ENCODE measurements at regions not wholly inside any gene's neighbourhood (a gene's known extent, or its start where the extent isn't known, plus 50 kb on each side); places are given as distances from the start of the nearest gene placed in this dataset.

GRCh38 chr2:152825834-152826233, 107.4 kb downstream of the ARL6IP6 start:
- 72 to 88% (median 76%) methylated on average over 3 of the region's 3 CpGs for WGBS, 5 donors

GRCh38 chr2:152823905-152824304, 105.5 kb downstream of the ARL6IP6 start:
- H3K9me3 ChIP-seq: no peaks in the 10 kb centered on the region
- TF ChIP-seq POLR2A (IDR thresholded peaks at IDR 0.05) (no peak), POLR2AphosphoS5 (IDR thresholded peaks at IDR 0.05) (no peak), CTCF (IDR thresholded peaks at IDR 0.05 in 8 of 11, conservative IDR thresholded peaks at IDR 0.05 in 3 of 11) (no peak)
- H3K27ac ChIP-seq: peak overlapping the region in 1 of 8 donors; percentile 7
- no peaks in the 10 kb centered on the region for H3K36me3 ChIP-seq
- no peak overlapping the region for H3K4me3 ChIP-seq
- intact Hi-C loops (cut with DNase I; ENCODE audit: low total_unique reads): no loop called here
- no peak for DNase-seq
- 39 to 87% (median 55%) methylated on average over 3 of the region's 3 CpGs for WGBS, 5 donors
- no peaks in the 10 kb centered on the region for H3K27me3 ChIP-seq (replicated peaks in 1 of 7)
- no peaks in the 10 kb centered on the region for H3K4me1 ChIP-seq

More at GRCh38 chr2:152825834-152826233, 107.4 kb downstream of the ARL6IP6 start:
- no peaks in the 10 kb centered on the region for H3K36me3 ChIP-seq
- no peaks in the 10 kb centered on the region for H3K27me3 ChIP-seq (replicated peaks in 1 of 7)
- DNase-seq: no peak
- H3K4me3 ChIP-seq: peak overlapping the region in 4 of 8 donors; percentile 2 to 48 (median 23)
- TF ChIP-seq POLR2AphosphoS5 (IDR thresholded peaks at IDR 0.05) (no peak), POLR2A (IDR thresholded peaks at IDR 0.05) (no peak), CTCF (IDR thresholded peaks at IDR 0.05 in 8 of 11, conservative IDR thresholded peaks at IDR 0.05 in 3 of 11) (no peak)
- peak overlapping the region in 7 of 8 donors; percentile 72 to 87 (median 77) for H3K27ac ChIP-seq
- no peaks in the 10 kb centered on the region for H3K4me1 ChIP-seq
- intact Hi-C loops (cut with DNase I; ENCODE audit: low total_unique reads): no loop called here
- H3K9me3 ChIP-seq: no peaks in the 10 kb centered on the region

GRCh38 chr2:152822676-152823075, 104.3 kb downstream of the ARL6IP6 start:
- Histone ChIP-seq H3K36me3 (no peaks in the 10 kb centered on the region), H3K9me3 (no peaks in the 10 kb centered on the region), H3K4me3 (no peak overlapping the region), H3K27me3 (replicated peaks in 1 of 7) (no peaks in the 10 kb centered on the region), H3K27ac (peak overlapping the region in 1 of 8 donors; percentile 37), H3K4me1 (no peaks in the 10 kb centered on the region)
- WGBS, 5 donors: 37 to 57% (median 47%) methylated on average over 5 of the region's 5 CpGs
- intact Hi-C loops (cut with DNase I; ENCODE audit: low total_unique reads): no loop called here
- TF ChIP-seq POLR2AphosphoS5 (IDR thresholded peaks at IDR 0.05) (no peak), POLR2A (IDR thresholded peaks at IDR 0.05) (no peak), CTCF (IDR thresholded peaks at IDR 0.05 in 8 of 11, conservative IDR thresholded peaks at IDR 0.05 in 3 of 11) (no peak)
- no peak for DNase-seq

GRCh38 chr2:152820048-152820447, 101.6 kb downstream of the ARL6IP6 start:
- H3K36me3 ChIP-seq: no peaks in the 10 kb centered on the region
- H3K4me3 ChIP-seq: no peak overlapping the region
- H3K9me3 ChIP-seq: no peaks in the 10 kb centered on the region
- 85 to 94% (median 87%) methylated on average over 1 of the region's 1 CpG for WGBS, 5 donors
- H3K27ac ChIP-seq: no peak overlapping the region
- intact Hi-C loops (cut with DNase I; ENCODE audit: low total_unique reads): no loop called here
- DNase-seq: no peak
- H3K27me3 ChIP-seq (replicated peaks in 1 of 7): peaks cover 0 to 3% (median 0%) of the 10 kb centered on the region in 7 donors
- H3K4me1 ChIP-seq: no peaks in the 10 kb centered on the region
- TF ChIP-seq POLR2A (IDR thresholded peaks at IDR 0.05) (no peak), CTCF (IDR thresholded peaks at IDR 0.05 in 8 of 11, conservative IDR thresholded peaks at IDR 0.05 in 3 of 11) (no peak), POLR2AphosphoS5 (IDR thresholded peaks at IDR 0.05) (no peak)

Data from spleen (tissue), 11 donors.